ENCODE measurements at regions not wholly inside any gene's neighbourhood (a gene's known extent, or its start where the extent isn't known, plus 50 kb on each side); places are given as distances from the start of the nearest gene placed in this dataset.

DNA sequence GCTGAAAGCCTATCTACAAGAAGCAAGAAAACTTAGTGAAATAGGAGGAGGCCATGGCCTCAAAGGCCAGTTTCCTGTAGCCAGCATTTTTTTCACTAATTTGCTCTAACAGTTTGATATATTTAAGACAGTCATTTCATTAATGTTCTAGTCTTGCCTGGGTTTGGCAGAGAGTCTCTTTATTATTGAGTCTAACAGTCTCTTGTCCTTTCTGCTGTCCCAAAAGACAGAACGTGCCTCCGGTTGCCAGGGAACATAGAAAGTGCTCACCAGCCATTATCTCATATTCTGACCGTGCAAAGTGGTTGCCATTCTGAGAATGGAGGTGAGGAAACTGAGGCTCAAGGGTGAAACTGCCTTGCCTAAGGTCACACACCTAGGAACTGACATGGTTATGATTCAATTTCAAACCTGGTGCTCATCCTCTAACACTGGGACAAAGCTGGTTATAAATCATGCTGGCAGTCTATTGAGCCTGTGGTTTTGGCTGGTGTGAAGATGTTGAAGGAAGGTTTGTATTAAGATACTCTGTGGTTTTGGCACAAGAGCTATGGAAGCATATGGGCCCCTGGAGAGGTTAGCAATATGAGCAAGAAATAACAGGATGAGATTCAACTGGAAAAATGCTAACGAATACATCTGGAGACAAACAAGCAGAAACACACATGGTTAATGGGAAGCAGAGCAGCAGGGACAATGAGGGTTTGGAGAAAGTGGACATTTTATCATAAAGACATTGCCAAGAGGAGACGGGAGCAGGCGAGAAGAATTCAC is 903.3 kb upstream of the KLHL29 start:
- no peak for TF ChIP-seq Cebpa-rat (IDR thresholded peaks at IDR 0.05)
- no peaks in the 10 kb centered on the region for H3K36me3 ChIP-seq
- H3K4me1 ChIP-seq: no peaks in the 10 kb centered on the region
- no peak overlapping the region for H3K4me3 ChIP-seq
- H3K4me2 ChIP-seq: no peak overlapping the region
- H4K20me1 ChIP-seq: no peaks in the 10 kb centered on the region
- H3K27ac ChIP-seq: no peak overlapping the region
- H3K9ac ChIP-seq: no peak overlapping the region
- H3K9me3 ChIP-seq (replicated peaks in 1 of 11): peaks cover 0 to 11% (median 4%) of the 10 kb centered on the region in 11 experiments; a peak in 8 of 22 replicates
- H3K27me3 ChIP-seq: no peaks in the 10 kb centered on the region

DNA sequence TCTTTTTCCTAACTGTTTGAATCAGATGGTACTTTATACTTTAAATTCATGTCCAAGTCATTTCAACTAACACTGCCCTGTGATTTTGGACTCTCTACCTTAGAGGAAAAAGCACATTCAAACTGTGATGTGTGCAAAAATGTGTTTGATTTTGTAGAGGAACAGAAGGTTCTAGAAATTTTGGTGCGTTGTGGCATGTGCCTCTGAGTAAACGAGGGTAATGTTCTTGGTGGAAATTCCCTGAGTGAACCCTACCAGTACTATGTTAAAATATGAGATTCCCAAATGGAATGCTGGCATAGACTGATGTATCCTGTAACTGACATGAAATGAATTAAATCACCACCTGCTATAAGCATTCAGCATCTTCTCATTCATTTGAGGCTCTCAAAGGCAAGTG is 901.9 kb upstream of the KLHL29 start:
- Histone ChIP-seq H3K27me3 (no peaks in the 10 kb centered on the region), H3K9ac (no peak overlapping the region), H3K9me3 (replicated peaks in 1 of 11) (no peaks in the 10 kb centered on the region), H3K4me2 (no peak overlapping the region), H4K20me1 (no peaks in the 10 kb centered on the region), H3K27ac (no peak overlapping the region), H3K4me3 (no peak overlapping the region), H3K4me1 (no peaks in the 10 kb centered on the region), H3K36me3 (no peaks in the 10 kb centered on the region)
- no peak for TF ChIP-seq Cebpa-rat (IDR thresholded peaks at IDR 0.05)

DNA sequence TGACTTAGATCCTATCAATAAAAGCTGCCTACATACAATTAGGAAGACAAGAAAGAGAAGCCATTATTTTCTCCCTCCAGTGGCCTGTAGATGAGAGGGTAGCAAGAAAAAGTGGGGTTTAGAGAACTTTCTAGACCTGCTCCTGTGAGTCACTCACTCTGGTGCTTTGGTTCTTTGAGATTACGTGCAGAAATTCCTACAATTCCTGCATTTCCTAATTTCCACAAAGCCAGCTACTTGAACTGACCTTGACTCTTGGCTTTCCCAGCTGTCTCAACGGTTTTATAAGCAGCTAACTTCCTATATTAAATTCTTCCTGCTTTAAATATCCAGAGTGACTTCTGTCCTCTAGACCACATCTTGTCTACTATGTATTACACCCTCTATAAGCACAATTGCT is 899.5 kb upstream of the KLHL29 start:
- Histone ChIP-seq H3K27ac (no peak overlapping the region), H3K4me1 (no peaks in the 10 kb centered on the region), H3K9ac (no peak overlapping the region), H4K20me1 (no peaks in the 10 kb centered on the region), H3K4me2 (no peak overlapping the region), H3K4me3 (no peak overlapping the region), H3K27me3 (no peaks in the 10 kb centered on the region), H3K36me3 (no peaks in the 10 kb centered on the region), H3K9me3 (replicated peaks in 1 of 11) (peaks cover 0 to 6% (median 0%) of the 10 kb centered on the region in 11 experiments; a peak in 3 of 22 replicates)
- no peak for TF ChIP-seq Cebpa-rat (IDR thresholded peaks at IDR 0.05)

DNA sequence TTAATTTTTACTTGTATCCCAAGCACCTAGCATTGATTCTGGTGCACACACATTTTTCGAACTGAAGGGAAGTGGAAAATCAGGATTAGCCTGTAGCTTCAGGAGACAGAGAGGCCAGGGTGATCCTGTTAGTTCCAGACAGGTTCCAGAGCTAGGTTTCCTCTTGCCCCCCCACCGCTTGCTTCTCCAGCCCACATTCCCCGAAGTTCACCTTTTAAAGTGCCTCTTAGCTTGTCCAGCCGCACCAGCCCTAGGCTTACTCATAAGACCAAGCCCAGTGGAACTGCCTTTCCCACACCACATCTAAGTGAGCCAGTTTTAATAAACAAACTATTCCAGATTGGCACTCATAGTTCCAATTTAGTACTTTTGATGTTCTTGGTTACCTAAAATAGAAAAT is 898.6 kb upstream of the KLHL29 start:
- Histone ChIP-seq H3K27me3 (no peaks in the 10 kb centered on the region), H3K36me3 (no peaks in the 10 kb centered on the region), H3K27ac (no peak overlapping the region), H3K4me2 (no peak overlapping the region), H3K4me1 (no peaks in the 10 kb centered on the region), H4K20me1 (no peaks in the 10 kb centered on the region), H3K9ac (no peak overlapping the region), H3K4me3 (no peak overlapping the region), H3K9me3 (replicated peaks in 1 of 11) (peaks cover 0 to 6% (median 0%) of the 10 kb centered on the region in 11 experiments; a peak in 3 of 22 replicates)
- TF ChIP-seq Cebpa-rat (IDR thresholded peaks at IDR 0.05): no peak

DNA sequence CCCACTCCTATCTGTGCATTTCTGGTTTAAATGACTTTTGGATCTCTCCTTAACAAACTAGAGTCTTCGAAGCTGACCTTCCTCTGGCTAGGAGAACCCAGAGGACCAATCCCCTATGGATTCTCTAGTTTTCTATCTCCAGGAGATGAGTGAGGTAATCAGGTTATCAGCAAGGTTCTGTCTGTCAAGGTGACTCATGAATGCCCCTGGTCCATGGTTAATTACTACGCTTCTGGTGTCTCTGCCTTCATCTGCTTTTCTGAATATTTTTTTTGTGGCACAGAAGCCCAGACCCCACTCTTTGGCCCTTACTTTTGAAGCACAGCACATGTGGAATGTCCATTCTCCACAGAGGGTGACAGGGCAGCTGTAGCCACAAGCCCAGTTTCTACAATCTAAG is 897.9 kb upstream of the KLHL29 start:
- Histone ChIP-seq H3K4me2 (no peak overlapping the region), H3K9ac (no peak overlapping the region), H4K20me1 (no peaks in the 10 kb centered on the region), H3K27me3 (no peaks in the 10 kb centered on the region), H3K27ac (no peak overlapping the region), H3K9me3 (replicated peaks in 1 of 11) (peaks cover 0 to 6% (median 0%) of the 10 kb centered on the region in 11 experiments; a peak in 3 of 22 replicates), H3K4me3 (no peak overlapping the region), H3K4me1 (no peaks in the 10 kb centered on the region), H3K36me3 (no peaks in the 10 kb centered on the region)
- no peak for TF ChIP-seq Cebpa-rat (IDR thresholded peaks at IDR 0.05)

DNA sequence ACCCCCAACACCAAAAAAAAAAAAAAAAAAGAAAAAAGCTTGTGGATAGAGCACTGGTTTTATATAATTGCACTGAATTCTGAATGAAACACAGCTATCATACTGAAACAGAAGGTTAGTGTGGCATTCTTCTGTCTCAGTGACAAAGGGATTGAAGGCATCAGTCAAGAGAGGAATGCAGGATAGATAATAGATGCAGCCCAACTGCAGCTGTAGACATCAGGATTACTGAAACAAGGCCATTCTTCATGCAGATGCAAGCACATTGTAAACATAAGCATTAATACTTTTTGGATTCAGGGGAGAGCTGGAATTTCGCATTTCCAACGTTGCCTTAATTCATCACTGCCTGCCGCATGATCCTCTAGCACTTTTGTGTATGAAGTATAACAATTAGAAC is 897.4 kb upstream of the KLHL29 start:
- Histone ChIP-seq H3K4me1 (no peaks in the 10 kb centered on the region), H3K4me2 (no peak overlapping the region), H3K4me3 (no peak overlapping the region), H3K9ac (no peak overlapping the region), H3K27me3 (no peaks in the 10 kb centered on the region), H4K20me1 (no peaks in the 10 kb centered on the region), H3K9me3 (replicated peaks in 1 of 11) (peaks cover 0 to 6% (median 0%) of the 10 kb centered on the region in 11 experiments; a peak in 3 of 22 replicates), H3K36me3 (no peaks in the 10 kb centered on the region), H3K27ac (no peak overlapping the region)
- no peak for TF ChIP-seq Cebpa-rat (IDR thresholded peaks at IDR 0.05)

DNA sequence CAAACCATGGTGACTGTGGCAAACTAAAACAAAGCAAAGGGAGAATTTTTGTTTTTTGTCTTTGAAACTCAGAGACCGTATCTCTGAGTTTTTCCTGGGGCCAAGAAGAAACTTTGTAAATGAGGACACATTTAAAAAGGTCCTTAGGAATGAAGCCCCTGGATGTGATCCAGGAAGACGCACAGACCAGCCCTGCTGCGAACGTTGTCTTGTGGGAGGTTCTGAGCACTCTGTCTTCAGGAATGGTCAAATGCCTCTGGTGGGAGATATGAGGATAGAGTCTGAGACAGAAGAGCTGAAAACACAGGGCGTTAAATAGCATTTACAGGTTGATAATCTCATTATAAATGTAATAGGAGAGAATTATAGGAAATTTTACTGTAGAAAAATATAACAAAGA is 893.5 kb upstream of the KLHL29 start:
- H3K27me3 ChIP-seq: no peaks in the 10 kb centered on the region
- H3K36me3 ChIP-seq: no peaks in the 10 kb centered on the region
- no peaks in the 10 kb centered on the region for H3K4me1 ChIP-seq
- no peak overlapping the region for H3K4me3 ChIP-seq
- H3K27ac ChIP-seq: no peak overlapping the region
- peaks cover 0 to 6% (median 0%) of the 10 kb centered on the region in 11 experiments; a peak in 3 of 22 replicates for H3K9me3 ChIP-seq (replicated peaks in 1 of 11)
- H4K20me1 ChIP-seq: no peaks in the 10 kb centered on the region
- no peak overlapping the region for H3K4me2 ChIP-seq
- H3K9ac ChIP-seq: no peak overlapping the region
- TF ChIP-seq Cebpa-rat (IDR thresholded peaks at IDR 0.05): no peak

DNA sequence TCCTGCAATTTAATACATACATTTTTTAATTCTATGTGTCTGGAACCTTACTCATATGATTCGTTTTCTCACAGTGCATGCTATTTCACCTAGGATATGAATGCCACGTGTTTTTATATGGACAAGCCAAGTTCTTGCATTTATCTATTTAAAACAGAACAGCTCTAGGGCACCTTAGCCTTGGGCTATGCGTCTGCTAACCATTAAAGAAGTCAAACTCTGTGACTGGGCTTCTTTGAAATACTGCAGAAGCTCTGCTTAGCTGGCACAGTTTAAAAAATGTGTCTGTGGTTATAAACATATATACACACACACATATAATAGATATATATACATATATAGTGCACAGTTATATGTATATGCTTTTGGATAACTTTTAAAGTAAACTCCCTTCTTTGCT is 890.8 kb upstream of the KLHL29 start:
- H3K27me3 ChIP-seq: no peaks in the 10 kb centered on the region
- no peak overlapping the region for H3K9ac ChIP-seq

DNA sequence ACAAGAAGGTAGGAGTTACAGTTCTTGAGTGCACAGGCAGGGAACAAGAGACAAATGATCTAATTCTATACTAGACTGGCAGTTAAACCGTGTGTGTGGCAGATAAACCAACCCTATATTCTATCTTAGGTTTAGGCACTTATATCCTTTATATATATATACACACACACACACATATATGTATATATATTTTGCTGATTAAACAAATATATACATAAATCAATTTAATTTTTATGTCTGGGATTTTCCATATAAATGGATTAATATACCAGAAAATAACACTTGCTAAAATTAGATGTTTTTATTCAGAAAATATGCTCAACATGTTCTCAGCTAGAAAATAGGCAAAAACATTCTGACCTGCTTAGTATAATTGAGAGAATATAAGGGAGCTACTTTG is 887.9 kb upstream of the KLHL29 start:
- no peak overlapping the region for H3K4me2 ChIP-seq
- H3K36me3 ChIP-seq: no peaks in the 10 kb centered on the region
- H3K9me3 ChIP-seq (replicated peaks in 1 of 11): peaks cover 9 to 18% (median 12%) of the 10 kb centered on the region in 11 experiments
- H3K9ac ChIP-seq: no peak overlapping the region
- no peaks in the 10 kb centered on the region for H4K20me1 ChIP-seq
- H3K27ac ChIP-seq: no peak overlapping the region
- no peak for TF ChIP-seq Cebpa-rat (IDR thresholded peaks at IDR 0.05)
- no peaks in the 10 kb centered on the region for H3K4me1 ChIP-seq
- H3K4me3 ChIP-seq: no peak overlapping the region
- no peaks in the 10 kb centered on the region for H3K27me3 ChIP-seq

More for the DNA sequence above, 890.8 kb upstream of the KLHL29 start:
- Histone ChIP-seq H3K4me3 (no peak overlapping the region), H3K4me1 (no peaks in the 10 kb centered on the region), H3K9me3 (replicated peaks in 1 of 11) (peaks cover 9 to 22% (median 14%) of the 10 kb centered on the region in 11 experiments), H4K20me1 (no peaks in the 10 kb centered on the region), H3K36me3 (no peaks in the 10 kb centered on the region), H3K4me2 (no peak overlapping the region), H3K27ac (no peak overlapping the region)
- no peak for TF ChIP-seq Cebpa-rat (IDR thresholded peaks at IDR 0.05)

DNA sequence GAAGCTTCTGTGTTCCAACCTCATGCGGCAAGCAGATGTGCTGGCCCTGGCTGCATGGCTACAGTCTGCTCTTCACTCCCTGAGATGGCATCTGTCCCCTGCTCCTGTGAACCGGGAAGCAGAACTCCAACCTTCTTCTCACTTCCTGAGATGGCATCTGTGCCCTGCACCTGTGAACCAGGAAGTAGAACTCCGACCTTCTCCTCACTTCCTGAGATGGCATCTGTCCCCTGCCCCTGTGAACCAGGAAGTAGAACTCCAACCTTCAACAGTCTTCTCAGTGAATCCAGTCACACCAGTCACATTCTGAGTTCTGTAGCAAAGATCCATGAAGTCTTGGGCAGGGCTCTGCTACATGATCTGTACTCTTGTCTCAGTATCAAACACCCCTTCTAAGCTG is 887.2 kb upstream of the KLHL29 start:
- no peak overlapping the region for H3K9ac ChIP-seq
- no peaks in the 10 kb centered on the region for H4K20me1 ChIP-seq
- no peak overlapping the region for H3K4me2 ChIP-seq
- H3K4me1 ChIP-seq: no peaks in the 10 kb centered on the region
- no peaks in the 10 kb centered on the region for H3K36me3 ChIP-seq
- peaks cover 9 to 18% (median 12%) of the 10 kb centered on the region in 11 experiments for H3K9me3 ChIP-seq (replicated peaks in 1 of 11)
- no peak for TF ChIP-seq Cebpa-rat (IDR thresholded peaks at IDR 0.05)
- H3K27ac ChIP-seq: no peak overlapping the region
- H3K4me3 ChIP-seq: no peak overlapping the region
- H3K27me3 ChIP-seq: no peaks in the 10 kb centered on the region
